ENCODE measurements at regions not wholly inside any gene's neighbourhood (a gene's known extent, or its start where the extent isn't known, plus 50 kb on each side); places are given as distances from the start of the nearest gene placed in this dataset.

GRCh38 chr5:57532513-57533497, 50.2 kb upstream of the ACTBL2 start:
- DNase-seq (ENCODE audit: low read depth in 1 of 2, low spot score in 1 of 2): no peak
- no peak for TF ChIP-seq POLR2AphosphoS5 (IDR thresholded peaks at IDR 0.05; ENCODE audit: low read depth)
- TF ChIP-seq CTCF (IDR thresholded peaks at IDR 0.05; ENCODE audit: insufficient read depth, low read length): no peak
- no peak for TF ChIP-seq SPI1 (IDR thresholded peaks at IDR 0.05; ENCODE audit: borderline replicate concordance, low read depth)
- no peak for TF ChIP-seq REST (IDR thresholded peaks at IDR 0.05; ENCODE audit: insufficient replicate concordance, low read depth)
- TF ChIP-seq GABPA (IDR thresholded peaks at IDR 0.05; ENCODE audit: low read depth): no peak
- no peaks in the 10 kb centered on the region for H3K27me3 ChIP-seq (ENCODE audit: insufficient read depth, poor library complexity, severe bottlenecking)
- no peak overlapping the region for H3K4me3 ChIP-seq (replicated peaks; ENCODE audit: insufficient read depth, low read length)
- no peak overlapping the region for H3K27ac ChIP-seq (replicated peaks)
